Fibroblast of villous mesenchyme (primary cell): ENCODE measurements at regions not wholly inside any gene's neighbourhood (a gene's known extent, or its start where the extent isn't known, plus 50 kb on each side); places are given as distances from the start of the nearest gene placed in this dataset.
"Not testable (repeated sequence)": the region's sequence is repeated elsewhere in the genome, so short reads cannot be mapped to it uniquely, and the experiment has no call there.

Source experiments
- DNase-seq: peaks from one replicate; pipeline ENCODE4 v3.0.0-alpha.2; 2010; ENCODE audit warnings: low read depth
- H3K4me3 ChIP-seq: 2 replicates; pipeline ENCODE4 v1.5.1; 2011; ENCODE audit warnings: low read depth, mild to moderate bottlenecking, low read length
- CTCF ChIP-seq: IDR thresholded peaks from 2 replicates; pipeline ENCODE4 v1.5.1; 2012; ENCODE audit warnings: low read depth, mild to moderate bottlenecking, low read length; ENCODE audit not compliant: insufficient read depth

GRCh38 chr15:87660251-87661129 is 596.0 kb downstream of the NTRK3 start:
- TF ChIP-seq CTCF: peak; percentile 27
- H3K4me3 ChIP-seq: no peak overlapping the region
- peak; percentile 8 for DNase-seq

DNA sequence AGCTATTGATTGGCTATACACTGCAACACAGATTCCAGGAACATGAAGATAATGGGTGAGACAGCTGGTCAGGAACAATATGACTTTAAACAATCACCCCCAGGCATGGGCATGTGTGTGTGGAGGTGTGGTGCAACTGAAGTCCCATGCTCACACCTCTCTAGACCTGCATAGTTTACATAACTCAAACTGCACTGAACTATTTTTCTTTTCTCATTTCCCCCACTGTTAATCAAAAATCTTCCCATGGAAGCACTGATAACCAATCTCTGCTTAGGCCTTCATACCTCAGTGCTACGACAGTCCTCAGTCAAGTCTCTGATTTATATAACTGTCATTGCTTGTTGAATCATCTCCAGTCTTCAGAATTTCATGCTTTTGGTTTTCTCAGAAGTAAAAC is 600.2 kb downstream of the NTRK3 start:
- no peak for DNase-seq
- no peak for TF ChIP-seq CTCF
- no peak overlapping the region for H3K4me3 ChIP-seq

DNA sequence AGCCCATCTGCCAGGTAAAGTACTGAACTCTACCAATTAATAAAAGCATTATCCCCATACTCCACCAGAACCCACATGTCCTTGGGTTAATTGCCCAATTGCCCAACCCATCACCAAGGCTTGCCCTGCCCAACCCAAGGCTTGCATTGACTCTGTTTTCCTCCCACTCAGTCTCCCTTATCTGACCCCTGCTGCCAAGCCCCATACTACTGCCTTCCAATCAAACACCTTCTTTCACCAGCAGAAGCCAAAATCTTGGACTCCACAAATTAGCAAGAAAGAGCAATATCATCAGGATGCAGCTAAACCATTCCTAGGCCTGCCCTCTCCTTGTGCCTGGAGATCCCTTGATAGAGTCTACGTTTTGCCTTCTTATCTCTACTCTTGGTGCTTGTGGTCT is 602.9 kb downstream of the NTRK3 start:
- no peak for DNase-seq
- H3K4me3 ChIP-seq: no peak overlapping the region
- TF ChIP-seq CTCF: no peak

DNA sequence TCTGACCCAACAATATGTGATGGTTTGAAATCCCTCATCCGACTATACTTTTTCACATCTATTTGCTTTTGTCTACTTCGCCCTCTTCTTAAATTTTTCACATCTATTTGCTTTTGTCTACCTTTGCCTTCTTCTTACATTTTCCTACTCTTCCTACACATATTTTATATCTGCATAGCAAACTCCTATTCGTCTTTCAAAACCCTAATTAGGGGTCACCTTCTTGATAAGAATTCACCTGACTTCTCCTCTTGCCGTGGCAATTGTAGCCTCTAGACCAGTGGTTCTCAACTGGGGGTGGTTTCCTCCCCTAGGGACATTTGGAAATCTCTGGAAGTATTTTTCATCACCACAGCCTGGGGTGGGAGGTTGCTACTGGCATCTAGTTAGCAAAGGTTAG is 607.4 kb downstream of the NTRK3 start:
- no peak overlapping the region for H3K4me3 ChIP-seq

DNA sequence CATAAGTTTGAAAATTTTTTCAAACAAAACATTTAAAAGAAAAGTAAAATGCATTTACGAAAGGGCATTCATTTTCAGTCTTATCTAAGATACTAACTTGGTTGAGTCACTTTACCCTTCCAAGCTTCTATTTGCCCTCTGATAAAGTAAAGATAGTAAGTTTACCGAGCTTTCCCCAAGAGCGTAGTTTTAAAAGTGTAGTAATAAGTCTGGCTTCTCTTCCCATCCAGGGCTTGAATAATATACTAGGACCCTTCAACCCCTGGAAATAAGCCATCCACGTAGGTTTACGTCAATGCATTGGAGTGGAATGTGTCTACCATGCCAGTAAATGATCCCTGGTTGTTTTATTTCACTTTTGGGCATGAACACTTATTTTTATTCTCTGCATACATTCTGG is 608.3 kb downstream of the NTRK3 start:
- peak; percentile 69 for DNase-seq
- TF ChIP-seq CTCF: no peak
- H3K4me3 ChIP-seq: no peak overlapping the region

More for the DNA sequence above, 607.4 kb downstream of the NTRK3 start:
- no peak for DNase-seq
- TF ChIP-seq CTCF: no peak

- DNase-seq: no peak
- H3K4me3 ChIP-seq: no peak overlapping the region
- TF ChIP-seq CTCF: no peak
Measured at GRCh38 chr15:87645723-87646122, 610.8 kb downstream of the NTRK3 start.

GRCh38 chr15:87642997-87643396 is 613.5 kb downstream of the NTRK3 start:
- DNase-seq, H3K4me3 ChIP-seq: not testable (repeated sequence)
